Colonic mucosa (tissue), 4 donors: ENCODE measurements at regions not wholly inside any gene's neighbourhood (a gene's known extent, or its start where the extent isn't known, plus 50 kb on each side); places are given as distances from the start of the nearest gene placed in this dataset.
A peak's percentile ranks its signal among the peaks of the same experiment; 100 is the strongest.

Experiments
- DNase-seq: peaks from one replicate; pipeline ENCODE4 v3.0.0-alpha.2; 2020
- H3K27ac ChIP-seq: fragments of 200-600 bp; one replicate; pipeline ENCODE4 v1.8.0; 2021
- H3K27me3 ChIP-seq: fragments of 200-600 bp; one replicate; pipeline ENCODE4 v1.8.0; 2021
- H3K36me3 ChIP-seq: fragments of 200-600 bp; one replicate; pipeline ENCODE4 v1.8.0; 2021
- H3K4me1 ChIP-seq: fragments of 200-600 bp; one replicate; pipeline ENCODE4 v1.8.0; 2021; ENCODE audit warnings: mild to moderate bottlenecking
- H3K4me3 ChIP-seq: fragments of 200-600 bp; one replicate; pipeline ENCODE4 v1.8.0; 2021
- H3K9ac ChIP-seq, 2 donors: one replicate each; pipeline ENCODE4 v1.7.0; 2013; ENCODE audit warnings: control low read depth in 2 of 2, low read depth in 2 of 2, low read length in 2 of 2
- H3K9me3 ChIP-seq: fragments of 200-600 bp; one replicate; pipeline ENCODE4 v1.8.0; 2021
- intact Hi-C: fragments of 100-400 bp; cut with DNase I; formaldehyde crosslinking; loops from one replicate; pipeline ENCODE4 v1.14.1; 2022
- TF ChIP-seq, protein P1 (sequence below): fragments of 200-600 bp; IDR thresholded peaks from one replicate; pipeline ENCODE4 v1.8.0; 2022; ENCODE audit warnings: antibody characterized with exemption, mild to moderate bottlenecking
- donor health status: healthy.
- donor health status: DM: no; HTN: no; CAD: no.
- donor health status: DM: no; HTN: no; CAD: no.

DNA sequence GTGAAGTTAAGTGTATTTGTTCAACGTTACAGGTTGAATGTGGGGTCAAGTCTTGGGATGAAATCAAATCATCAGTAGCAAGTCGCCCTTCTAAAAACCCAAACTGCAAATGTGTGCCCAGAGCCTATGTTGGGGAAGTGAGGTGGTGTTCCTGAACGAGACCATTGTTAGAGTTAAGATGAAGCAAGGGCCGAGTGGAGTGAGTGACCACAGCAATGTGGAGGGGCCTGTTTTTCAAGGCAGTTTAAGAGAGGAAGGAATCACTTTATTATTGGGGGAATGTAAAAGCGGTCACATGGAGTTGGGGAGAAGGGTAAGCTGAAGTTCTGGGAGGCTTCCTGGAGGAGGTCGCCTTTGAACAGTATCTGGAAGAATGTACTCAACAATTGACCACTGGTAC, 68.5 kb downstream of the MYCN start:
- TF ChIP-seq, protein P1, sequence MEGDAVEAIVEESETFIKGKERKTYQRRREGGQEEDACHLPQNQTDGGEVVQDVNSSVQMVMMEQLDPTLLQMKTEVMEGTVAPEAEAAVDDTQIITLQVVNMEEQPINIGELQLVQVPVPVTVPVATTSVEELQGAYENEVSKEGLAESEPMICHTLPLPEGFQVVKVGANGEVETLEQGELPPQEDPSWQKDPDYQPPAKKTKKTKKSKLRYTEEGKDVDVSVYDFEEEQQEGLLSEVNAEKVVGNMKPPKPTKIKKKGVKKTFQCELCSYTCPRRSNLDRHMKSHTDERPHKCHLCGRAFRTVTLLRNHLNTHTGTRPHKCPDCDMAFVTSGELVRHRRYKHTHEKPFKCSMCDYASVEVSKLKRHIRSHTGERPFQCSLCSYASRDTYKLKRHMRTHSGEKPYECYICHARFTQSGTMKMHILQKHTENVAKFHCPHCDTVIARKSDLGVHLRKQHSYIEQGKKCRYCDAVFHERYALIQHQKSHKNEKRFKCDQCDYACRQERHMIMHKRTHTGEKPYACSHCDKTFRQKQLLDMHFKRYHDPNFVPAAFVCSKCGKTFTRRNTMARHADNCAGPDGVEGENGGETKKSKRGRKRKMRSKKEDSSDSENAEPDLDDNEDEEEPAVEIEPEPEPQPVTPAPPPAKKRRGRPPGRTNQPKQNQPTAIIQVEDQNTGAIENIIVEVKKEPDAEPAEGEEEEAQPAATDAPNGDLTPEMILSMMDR, result no peak
- no peaks in the 10 kb centered on the region for H3K9me3 ChIP-seq
- no peak overlapping the region for H3K4me3 ChIP-seq
- H3K27me3 ChIP-seq, result peaks cover 4% of the 10 kb centered on the region
- no peaks in the 10 kb centered on the region for H3K36me3 ChIP-seq
- peaks cover 10% of the 10 kb centered on the region for H3K4me1 ChIP-seq
- no peak for DNase-seq
- no peak overlapping the region for H3K27ac ChIP-seq
- intact Hi-C loops, result no loop called here
- H3K9ac ChIP-seq, result no peak overlapping the region

DNA sequence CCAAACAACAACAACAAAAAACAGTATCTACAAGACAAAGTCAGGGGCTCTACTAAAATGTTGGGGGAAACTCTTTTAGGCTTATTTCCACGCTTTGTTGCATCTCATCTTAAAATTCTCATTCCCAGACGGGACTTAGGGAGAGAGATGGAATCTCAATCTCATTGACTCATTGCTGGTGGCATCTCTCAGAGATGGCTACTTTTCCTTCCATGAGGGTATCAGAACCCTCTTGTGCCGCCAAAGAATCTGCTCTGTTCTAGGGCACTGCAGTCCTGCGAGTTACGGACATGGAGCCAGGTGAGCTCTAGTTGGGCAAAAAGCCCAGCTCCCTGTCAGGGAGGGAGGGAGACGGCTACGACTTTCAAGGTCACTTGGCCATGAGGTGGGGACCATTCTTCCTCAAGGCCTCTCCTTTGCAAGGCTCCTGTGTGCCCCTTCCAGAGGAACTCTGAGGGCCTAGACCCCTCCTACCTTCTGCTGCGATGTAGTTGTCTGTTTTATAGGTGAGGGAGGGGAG, 68.0 kb downstream of the MYCN start:
- peaks cover 4% of the 10 kb centered on the region for H3K27me3 ChIP-seq
- no peak overlapping the region for H3K9ac ChIP-seq
- peaks cover 6% of the 10 kb centered on the region for H3K4me1 ChIP-seq
- H3K27ac ChIP-seq, result no peak overlapping the region
- H3K36me3 ChIP-seq, result no peaks in the 10 kb centered on the region
- TF ChIP-seq, protein P1, result no peak
- no peaks in the 10 kb centered on the region for H3K9me3 ChIP-seq
- intact Hi-C loops, result no loop called here
- DNase-seq, result no peak
- no peak overlapping the region for H3K4me3 ChIP-seq

GRCh38 chr2:16007167-16007934, 67.0 kb downstream of the MYCN start:
- H3K36me3 ChIP-seq, result no peaks in the 10 kb centered on the region
- no peaks in the 10 kb centered on the region for H3K27me3 ChIP-seq
- intact Hi-C loops, result no loop called here
- H3K9me3 ChIP-seq, result no peaks in the 10 kb centered on the region
- no peak overlapping the region for H3K4me3 ChIP-seq
- no peak overlapping the region for H3K27ac ChIP-seq
- TF ChIP-seq, protein P1, result no peak
- H3K9ac ChIP-seq, result no peak overlapping the region
- DNase-seq, result no peak
- H3K4me1 ChIP-seq, result no peaks in the 10 kb centered on the region

GRCh38 chr2:16006537-16007166, 66.3 kb downstream of the MYCN start:
- no peak overlapping the region for H3K27ac ChIP-seq
- no peaks in the 10 kb centered on the region for H3K4me1 ChIP-seq
- DNase-seq, result peak; percentile 46
- TF ChIP-seq, protein P1, result no peak
- H3K9me3 ChIP-seq, result no peaks in the 10 kb centered on the region
- no peak overlapping the region for H3K4me3 ChIP-seq
- no peaks in the 10 kb centered on the region for H3K27me3 ChIP-seq
- intact Hi-C loops, result no loop called here
- no peaks in the 10 kb centered on the region for H3K36me3 ChIP-seq
- H3K9ac ChIP-seq, result no peak overlapping the region

- no peak overlapping the region for H3K9ac ChIP-seq
- TF ChIP-seq, protein P1, result no peak
- H3K27ac ChIP-seq, result no peak overlapping the region
- peak; percentile 42 for DNase-seq
- intact Hi-C loops, result no loop called here
- no peaks in the 10 kb centered on the region for H3K9me3 ChIP-seq
- no peaks in the 10 kb centered on the region for H3K36me3 ChIP-seq
- no peak overlapping the region for H3K4me3 ChIP-seq
- no peaks in the 10 kb centered on the region for H3K4me1 ChIP-seq
- no peaks in the 10 kb centered on the region for H3K27me3 ChIP-seq
Observed at GRCh38 chr2:16005816-16006536, 65.6 kb downstream of the MYCN start.
